Activated CD4-positive, alpha-beta memory T cell treated with anti-CD3 and anti-CD28 coated beads for 36 hours (primary cell): ENCODE measurements at regions not wholly inside any gene's neighbourhood (a gene's known extent, or its start where the extent isn't known, plus 50 kb on each side); places are given as distances from the start of the nearest gene placed in this dataset.
"Not testable (repeated sequence)": the region's sequence is repeated elsewhere in the genome, so short reads cannot be mapped to it uniquely, and the experiment has no call there.

Experiments used
- CTCF ChIA-PET: fragments of 350-600 bp; sonication (Branson Sonifier 250); formaldehyde crosslinking; loops from one replicate; lab custom pipeline; 2021; ENCODE audit warnings: antibody characterized with exemption, inconsistent platforms; lab: Charles Lee
- POLR2A ChIA-PET: fragments of 350-600 bp; sonication (Branson Sonifier 250); formaldehyde crosslinking; loops from one replicate; lab custom pipeline; 2021; ENCODE audit warnings: antibody characterized with exemption; lab: Charles Lee
- DNase-seq: peaks from one replicate; pipeline ENCODE4 v3.0.0-alpha.2; 2020
- H3K27ac Mint-ChIP-seq: one replicate; pipeline ENCODE4 v1.8.0; 2021; ENCODE audit warnings: mixed read lengths
- H3K27me3 Mint-ChIP-seq: one replicate; pipeline ENCODE4 v1.8.0; 2021; ENCODE audit warnings: mixed read lengths
- H3K36me3 Mint-ChIP-seq: one replicate; pipeline ENCODE4 v1.8.0; 2021; ENCODE audit warnings: mixed read lengths
- H3K4me1 Mint-ChIP-seq: one replicate; pipeline ENCODE4 v1.8.0; 2021; ENCODE audit warnings: low read depth, mixed read lengths
- H3K4me3 Mint-ChIP-seq: one replicate; pipeline ENCODE4 v1.8.0; 2021; ENCODE audit warnings: mild to moderate bottlenecking, mixed read lengths
- H3K9me3 Mint-ChIP-seq: one replicate; pipeline ENCODE4 v1.8.0; 2021; ENCODE audit warnings: mixed read lengths
- intact Hi-C: fragments of 100-400 bp; cut with micrococcal nuclease; formaldehyde crosslinking; loops from one replicate; pipeline ENCODE4 v1.15.1; 2023

- POLR2A ChIA-PET = no interaction called here
- Mint-ChIP-seq H3K4me3 (no peak overlapping the region), H3K36me3 (no peaks in the 10 kb centered on the region), H3K9me3 (peaks cover 21% of the 10 kb centered on the region), H3K27me3 (no peaks in the 10 kb centered on the region), H3K27ac (no peak overlapping the region), H3K4me1 (no peaks in the 10 kb centered on the region)
- CTCF ChIA-PET = no interaction called here
- intact Hi-C loops = no loop called here
- no peak for DNase-seq
These were observed 443.9 kb upstream of the ZNF804A start for GRCh38 chr2:184154438-184154837.

DNA sequence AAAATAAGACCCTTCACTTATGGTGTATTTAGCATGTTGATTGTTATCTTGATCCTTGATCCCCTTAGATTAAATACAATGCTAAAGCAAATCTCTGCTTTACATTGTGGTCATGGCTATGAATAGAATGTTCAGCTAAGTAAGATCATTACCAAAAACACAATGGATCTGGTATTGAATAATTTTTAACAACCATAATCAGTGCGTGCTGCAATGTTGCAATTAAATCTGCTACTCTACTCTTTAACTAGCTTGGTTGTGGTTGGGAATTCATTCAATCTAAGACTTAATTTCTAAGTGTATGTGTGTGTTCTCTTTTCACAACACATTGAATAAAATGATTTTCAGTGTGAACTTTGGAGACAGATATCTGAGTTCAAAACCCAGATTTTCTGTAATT is 442.5 kb upstream of the ZNF804A start:
- ChIA-PET CTCF (no interaction called here), POLR2A (no interaction called here)
- DNase-seq = no peak
- H3K4me3 Mint-ChIP-seq = no peak overlapping the region
- H3K36me3 Mint-ChIP-seq = no peaks in the 10 kb centered on the region
- H3K27ac Mint-ChIP-seq = no peak overlapping the region
- H3K4me1 Mint-ChIP-seq = no peaks in the 10 kb centered on the region
- intact Hi-C loops = no loop called here
- H3K9me3 Mint-ChIP-seq = peaks cover 12% of the 10 kb centered on the region
- no peaks in the 10 kb centered on the region for H3K27me3 Mint-ChIP-seq

GRCh38 chr2:184157141-184157540 is 441.2 kb upstream of the ZNF804A start:
- no peak for DNase-seq
- Mint-ChIP-seq H3K4me3 (no peak overlapping the region), H3K4me1 (no peaks in the 10 kb centered on the region), H3K27me3 (no peaks in the 10 kb centered on the region), H3K36me3 (no peaks in the 10 kb centered on the region), H3K27ac (no peak overlapping the region), H3K9me3 (peaks cover 5% of the 10 kb centered on the region)
- CTCF ChIA-PET = no interaction called here
- POLR2A ChIA-PET = no interaction called here
- intact Hi-C loops = no loop called here

- no peaks in the 10 kb centered on the region for H3K36me3 Mint-ChIP-seq
- peaks cover 10% of the 10 kb centered on the region for H3K9me3 Mint-ChIP-seq
- DNase-seq = no peak
- no peaks in the 10 kb centered on the region for H3K27me3 Mint-ChIP-seq
- intact Hi-C loops = no loop called here
- ChIA-PET CTCF (no interaction called here), POLR2A (no interaction called here)
- H3K27ac Mint-ChIP-seq = no peak overlapping the region
- H3K4me1 Mint-ChIP-seq = no peaks in the 10 kb centered on the region
- H3K4me3 Mint-ChIP-seq = no peak overlapping the region
These were observed 435.9 kb upstream of the ZNF804A start for GRCh38 chr2:184162426-184162825.

DNA sequence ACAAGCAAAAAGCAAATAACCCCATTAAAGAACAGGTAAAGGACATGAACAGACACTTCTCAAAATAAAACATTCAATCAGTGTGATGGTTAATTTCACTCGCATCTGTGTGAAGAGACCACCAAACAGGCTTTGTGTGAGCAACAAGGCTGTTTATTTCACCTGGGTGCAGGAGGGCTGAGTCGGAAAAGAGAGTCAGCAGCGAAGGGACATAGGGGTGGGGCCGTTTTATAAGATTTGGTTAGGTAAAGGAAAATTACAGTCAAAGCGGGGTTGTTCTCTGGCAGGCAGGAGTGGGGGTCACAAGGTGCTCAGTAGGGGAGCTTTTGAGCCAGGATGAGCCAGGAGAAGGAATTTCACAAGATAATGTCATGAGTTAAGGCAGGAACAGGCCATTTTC is 429.5 kb upstream of the ZNF804A start:
- CTCF ChIA-PET, H3K4me1 Mint-ChIP-seq, POLR2A ChIA-PET, H3K36me3 Mint-ChIP-seq, H3K4me3 Mint-ChIP-seq, H3K27ac Mint-ChIP-seq, DNase-seq, intact Hi-C loops, H3K27me3 Mint-ChIP-seq: not testable (repeated sequence)
- peaks cover 21% of the 10 kb centered on the region for H3K9me3 Mint-ChIP-seq

DNA sequence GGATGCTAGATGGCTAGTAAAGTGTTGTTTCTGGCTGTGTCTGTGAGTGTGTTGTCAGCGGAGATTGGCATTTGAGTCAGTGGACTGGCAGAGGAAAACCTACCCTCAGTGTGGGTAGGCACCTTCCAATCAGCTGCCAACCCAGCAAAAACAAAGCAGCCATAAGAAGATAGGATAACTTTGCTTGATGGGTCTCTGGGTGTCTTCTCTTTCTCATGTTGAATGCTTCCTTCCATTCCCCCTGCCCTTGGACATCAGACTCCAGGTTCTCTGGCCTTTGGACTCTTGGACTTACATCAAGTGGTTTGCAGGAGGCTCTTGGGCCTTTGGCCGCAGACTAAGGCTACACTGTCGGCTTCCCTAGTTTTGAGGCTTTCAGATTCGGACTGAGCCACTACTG is 429.0 kb upstream of the ZNF804A start:
- ChIA-PET POLR2A (no interaction called here), CTCF (no interaction called here)
- no peaks in the 10 kb centered on the region for H3K36me3 Mint-ChIP-seq
- peaks cover 21% of the 10 kb centered on the region for H3K9me3 Mint-ChIP-seq
- H3K4me3 Mint-ChIP-seq = no peak overlapping the region
- intact Hi-C loops = no loop called here
- H3K27ac Mint-ChIP-seq = no peak overlapping the region
- no peaks in the 10 kb centered on the region for H3K27me3 Mint-ChIP-seq
- DNase-seq = no peak
- H3K4me1 Mint-ChIP-seq = no peaks in the 10 kb centered on the region

DNA sequence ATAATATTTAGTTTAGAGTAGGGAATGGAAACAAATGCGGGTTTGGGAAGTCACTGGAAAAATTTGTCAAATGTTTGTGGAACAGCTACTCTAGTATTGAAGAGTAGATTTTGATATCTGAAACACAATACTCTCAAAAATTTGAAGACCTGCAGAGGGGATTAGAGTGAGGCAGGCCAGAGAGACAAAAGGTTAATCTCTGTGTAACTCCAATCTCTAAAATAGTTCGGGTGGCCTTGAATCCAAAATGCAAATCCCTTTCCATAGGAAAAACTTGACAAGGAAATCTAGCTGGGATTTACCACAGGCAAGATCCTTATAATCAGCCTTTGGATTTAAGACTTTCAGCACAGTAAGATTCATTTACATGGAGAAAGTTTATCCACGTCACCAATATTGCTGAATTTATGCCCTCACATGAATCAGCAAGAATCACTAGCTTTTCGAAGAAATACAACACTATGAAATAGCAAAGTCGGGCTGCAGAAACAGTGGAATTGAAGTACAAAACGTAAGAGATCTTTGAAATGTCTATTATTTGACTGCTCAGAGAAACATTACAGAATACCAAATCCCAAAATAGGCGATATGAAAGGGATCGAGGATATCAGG is 423.7 kb upstream of the ZNF804A start:
- intact Hi-C loops = no loop called here
- Mint-ChIP-seq H3K9me3 (peaks cover 4% of the 10 kb centered on the region), H3K27ac (no peak overlapping the region), H3K4me3 (no peak overlapping the region), H3K4me1 (no peaks in the 10 kb centered on the region), H3K27me3 (no peaks in the 10 kb centered on the region), H3K36me3 (no peaks in the 10 kb centered on the region)
- CTCF ChIA-PET = no interaction called here
- DNase-seq = no peak
- POLR2A ChIA-PET = no interaction called here

DNA sequence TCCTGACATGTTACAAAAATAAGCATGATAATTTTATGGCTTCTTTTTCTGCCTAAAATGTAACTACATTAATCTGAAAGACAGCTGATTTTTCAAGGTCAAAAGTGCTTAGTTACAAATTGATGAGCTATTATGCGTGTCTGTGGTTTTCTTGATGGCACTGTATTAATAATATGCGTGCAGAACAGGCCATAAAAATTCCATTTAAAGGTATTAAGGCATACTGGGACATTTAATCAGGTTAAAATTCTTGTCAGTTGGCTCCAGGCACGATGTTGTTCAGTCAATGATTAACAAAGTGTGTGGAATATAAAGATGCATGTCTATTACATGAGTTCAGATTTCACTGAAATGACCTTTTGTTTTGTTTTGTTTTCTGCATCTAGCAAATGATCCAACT is 420.1 kb upstream of the ZNF804A start:
- intact Hi-C loops = no loop called here
- H3K4me3 Mint-ChIP-seq = no peak overlapping the region

DNA sequence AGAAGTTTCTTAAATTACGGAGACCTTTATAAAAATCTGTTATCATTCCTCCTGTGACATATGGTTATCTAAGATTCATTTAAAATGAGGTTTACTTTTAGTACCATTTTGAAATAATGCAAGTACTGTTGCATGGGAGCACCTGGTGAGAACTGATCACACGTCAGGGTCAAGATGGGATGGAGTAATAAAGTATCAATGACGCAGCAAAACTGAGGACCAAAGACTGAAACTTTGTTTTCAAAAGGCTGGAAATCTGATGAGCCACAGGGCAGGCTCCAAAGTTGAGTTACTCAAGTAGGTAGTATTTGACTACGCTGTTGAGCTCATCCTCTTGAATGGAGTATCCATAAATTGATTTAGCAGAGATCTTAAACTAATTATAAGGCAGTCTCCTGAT is 411.9 kb upstream of the ZNF804A start:
- H3K36me3 Mint-ChIP-seq = no peaks in the 10 kb centered on the region
- CTCF ChIA-PET = no interaction called here
- H3K4me3 Mint-ChIP-seq = no peak overlapping the region
- peaks cover 8% of the 10 kb centered on the region for H3K9me3 Mint-ChIP-seq
- POLR2A ChIA-PET = no interaction called here
- no peak for DNase-seq
- no peaks in the 10 kb centered on the region for H3K27me3 Mint-ChIP-seq
- H3K4me1 Mint-ChIP-seq = no peaks in the 10 kb centered on the region
- intact Hi-C loops = no loop called here
- H3K27ac Mint-ChIP-seq = no peak overlapping the region

More for the DNA sequence above, 420.1 kb upstream of the ZNF804A start:
- ChIA-PET CTCF (no interaction called here), POLR2A (no interaction called here)
- DNase-seq = no peak
- Mint-ChIP-seq H3K27me3 (no peaks in the 10 kb centered on the region), H3K27ac (no peak overlapping the region), H3K4me1 (no peaks in the 10 kb centered on the region), H3K9me3 (no peaks in the 10 kb centered on the region), H3K36me3 (no peaks in the 10 kb centered on the region)

- no peak for DNase-seq
- POLR2A ChIA-PET = no interaction called here
These were observed 410.8 kb upstream of the ZNF804A start for GRCh38 chr2:184187421-184187971.

GRCh38 chr2:184190725-184191124 is 407.6 kb upstream of the ZNF804A start:
- CTCF ChIA-PET = no interaction called here
- Mint-ChIP-seq H3K9me3 (peaks cover 8% of the 10 kb centered on the region), H3K27me3 (no peaks in the 10 kb centered on the region), H3K4me3 (no peak overlapping the region), H3K27ac (no peak overlapping the region), H3K36me3 (no peaks in the 10 kb centered on the region), H3K4me1 (no peaks in the 10 kb centered on the region)
- intact Hi-C loops = no loop called here
- POLR2A ChIA-PET = no interaction called here
- no peak for DNase-seq

More at GRCh38 chr2:184187421-184187971, 410.8 kb upstream of the ZNF804A start:
- Mint-ChIP-seq H3K4me3 (no peak overlapping the region), H3K36me3 (no peaks in the 10 kb centered on the region), H3K9me3 (peaks cover 8% of the 10 kb centered on the region), H3K27ac (no peak overlapping the region), H3K4me1 (no peaks in the 10 kb centered on the region), H3K27me3 (no peaks in the 10 kb centered on the region)
- intact Hi-C loops = no loop called here
- CTCF ChIA-PET = no interaction called here

- ChIA-PET CTCF (no interaction called here), POLR2A (no interaction called here)
- peaks cover 2% of the 10 kb centered on the region for H3K9me3 Mint-ChIP-seq
- no peak overlapping the region for H3K27ac Mint-ChIP-seq
- no peaks in the 10 kb centered on the region for H3K27me3 Mint-ChIP-seq
- intact Hi-C loops = no loop called here
- no peak overlapping the region for H3K4me3 Mint-ChIP-seq
- no peaks in the 10 kb centered on the region for H3K36me3 Mint-ChIP-seq
- no peaks in the 10 kb centered on the region for H3K4me1 Mint-ChIP-seq
- DNase-seq = no peak
These were observed 405.7 kb upstream of the ZNF804A start for GRCh38 chr2:184192649-184193048.

DNA sequence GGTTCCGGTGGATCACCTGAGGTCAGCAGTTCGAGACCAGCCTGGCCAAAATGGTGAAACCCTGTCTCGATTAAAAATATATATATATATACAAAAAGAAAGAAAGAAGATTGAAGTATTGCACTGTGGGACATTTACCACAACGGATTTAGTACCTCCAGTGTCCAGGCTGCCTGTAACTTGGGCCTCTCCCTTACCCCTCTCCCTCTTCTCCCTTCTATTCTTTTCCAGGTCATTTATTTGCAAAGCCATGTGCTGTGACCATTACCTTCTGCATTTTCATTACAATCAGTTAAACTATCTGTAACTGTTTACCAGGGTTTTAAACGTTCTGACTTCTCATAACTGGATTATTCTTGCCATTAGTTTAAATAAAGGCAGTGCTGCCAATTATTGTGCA is 400.9 kb upstream of the ZNF804A start:
- CTCF ChIA-PET = no interaction called here

More for the DNA sequence above, 400.9 kb upstream of the ZNF804A start:
- no peaks in the 10 kb centered on the region for H3K36me3 Mint-ChIP-seq
- H3K27me3 Mint-ChIP-seq = no peaks in the 10 kb centered on the region
- no peak for DNase-seq
- H3K4me3 Mint-ChIP-seq = no peak overlapping the region
- H3K9me3 Mint-ChIP-seq = no peaks in the 10 kb centered on the region
- no peaks in the 10 kb centered on the region for H3K4me1 Mint-ChIP-seq
- POLR2A ChIA-PET = no interaction called here
- intact Hi-C loops = no loop called here
- no peak overlapping the region for H3K27ac Mint-ChIP-seq
